Muscle of arm (tissue), 1 donor: ENCODE measurements at regions not wholly inside any gene's neighbourhood (a gene's known extent, or its start where the extent isn't known, plus 50 kb on each side); places are given as distances from the start of the nearest gene placed in this dataset.
"Not testable (repeated sequence)": the region's sequence is repeated elsewhere in the genome, so short reads cannot be mapped to it uniquely, and the experiment has no call there.

Experiments used
- DNase-seq: peaks from one replicate; pipeline ENCODE4 v3.0.0-alpha.2; 2013

DNA sequence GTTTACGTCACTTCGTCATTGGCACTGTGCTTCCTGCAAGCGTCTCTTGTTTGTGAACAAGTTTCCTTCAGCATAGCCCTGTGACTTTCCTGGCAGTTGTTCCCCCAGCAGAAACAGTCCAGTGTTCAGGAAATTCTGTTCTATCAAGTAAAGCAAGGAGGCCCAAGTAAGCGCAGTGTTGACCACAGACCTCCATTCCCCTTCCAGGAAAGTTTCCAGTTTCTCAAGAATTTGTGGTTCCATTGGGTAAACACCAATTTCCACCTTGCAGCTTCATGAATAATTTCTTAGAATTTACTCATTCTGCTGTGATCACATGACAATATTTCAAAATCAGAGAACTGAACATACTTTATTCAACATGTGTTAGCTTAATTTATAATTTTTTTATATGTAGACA, 88.5 kb upstream of the ETV3 start:
- no peak for DNase-seq

DNA sequence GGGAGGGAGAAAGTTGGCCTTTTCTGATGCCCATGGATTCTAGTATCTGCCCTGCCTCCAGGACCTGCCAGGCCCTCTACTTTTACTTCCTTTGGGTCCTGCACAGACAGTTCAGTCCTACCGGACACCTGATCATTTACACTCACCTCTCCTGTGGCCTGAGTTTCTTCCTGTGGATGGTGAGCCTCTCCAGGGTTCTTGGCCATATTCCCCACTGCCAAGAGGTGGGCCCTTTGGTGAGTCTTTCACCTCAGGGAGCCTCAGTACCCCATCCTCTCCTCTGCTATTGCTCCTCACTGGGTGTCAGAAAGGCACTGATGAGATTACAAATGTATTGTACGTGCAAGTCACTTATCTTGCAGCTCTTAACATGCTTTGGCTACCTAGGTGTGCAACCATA, 81.4 kb upstream of the ETV3 start:
- no peak for DNase-seq

DNA sequence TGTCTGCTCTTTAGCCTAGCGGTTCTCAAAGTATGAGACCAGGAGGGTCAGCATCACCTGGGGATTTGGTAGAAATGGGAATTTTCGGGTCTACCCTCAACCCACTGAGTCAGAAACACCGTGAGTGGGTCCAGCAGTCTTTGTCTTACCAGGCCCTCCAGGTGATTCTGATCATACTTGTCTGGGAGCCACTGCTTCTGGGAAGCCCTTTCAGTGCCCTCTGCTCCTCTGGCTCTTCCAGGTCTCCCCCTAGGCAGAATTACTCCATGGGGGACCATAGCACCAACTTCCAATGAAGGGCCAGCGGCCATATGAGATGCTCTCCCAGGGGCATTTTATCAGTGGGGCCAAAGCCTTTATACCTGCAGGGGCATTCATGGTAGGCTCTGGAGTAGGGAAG, 81.0 kb upstream of the ETV3 start:
- DNase-seq = no peak

DNA sequence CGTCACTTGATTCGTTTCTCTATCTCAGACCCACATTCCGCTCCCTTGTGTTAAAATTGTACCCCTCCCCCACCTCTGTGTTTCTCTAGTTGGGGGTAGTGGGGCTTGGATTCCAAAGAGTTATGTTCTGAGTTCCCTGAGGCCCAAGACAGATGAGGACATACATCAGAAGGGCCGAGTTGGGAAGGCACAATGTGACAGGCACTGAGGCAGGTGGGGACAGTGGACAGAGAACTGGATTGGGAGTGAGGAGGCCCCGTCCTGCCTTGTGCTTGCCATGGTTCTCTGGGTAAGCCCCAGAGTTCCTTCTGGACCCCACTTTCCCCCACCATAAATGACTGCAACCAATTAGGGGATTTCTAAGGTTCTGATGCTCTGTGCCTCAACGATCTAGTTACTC, 80.5 kb upstream of the ETV3 start:
- DNase-seq = no peak

DNA sequence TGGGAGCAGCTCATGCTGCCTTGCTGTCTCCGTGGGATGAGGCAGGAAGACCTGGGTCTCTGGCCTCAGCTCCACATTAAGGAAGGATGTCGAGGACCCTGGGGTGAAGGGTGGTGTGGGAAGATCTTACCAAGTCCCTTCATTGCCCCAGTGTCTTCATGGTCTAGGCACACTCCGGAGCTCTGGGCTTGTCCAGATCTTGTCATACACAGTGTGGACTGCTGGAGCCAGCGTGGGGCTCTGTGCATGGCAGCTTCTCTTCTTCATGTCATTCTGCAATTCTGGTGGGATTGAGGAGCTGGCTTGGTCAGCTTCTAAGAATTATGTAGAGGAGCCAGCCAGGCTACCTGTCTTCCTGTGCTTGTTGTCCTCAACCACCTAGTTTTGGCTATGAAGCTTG, 79.3 kb upstream of the ETV3 start:
- no peak for DNase-seq

DNA sequence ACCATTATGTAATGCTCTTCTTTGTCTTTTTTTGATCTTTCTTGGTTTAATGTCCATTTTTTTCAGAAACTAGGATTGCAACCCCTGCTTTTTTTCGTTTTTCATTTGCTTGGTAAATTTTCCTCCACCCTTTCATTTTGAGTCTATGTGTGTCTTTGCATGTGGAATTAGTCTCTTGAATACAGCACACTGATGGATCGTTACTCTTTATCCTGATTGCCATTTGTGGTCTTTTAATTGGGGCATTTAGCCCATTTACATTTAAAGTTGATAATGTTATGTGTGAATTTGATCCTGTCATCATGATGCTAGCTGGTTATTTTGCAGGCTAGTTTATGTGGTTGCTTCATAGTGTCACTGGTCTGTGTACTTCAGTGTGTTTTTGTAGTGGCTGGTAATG, 75.6 kb upstream of the ETV3 start:
- DNase-seq = no peak

DNA sequence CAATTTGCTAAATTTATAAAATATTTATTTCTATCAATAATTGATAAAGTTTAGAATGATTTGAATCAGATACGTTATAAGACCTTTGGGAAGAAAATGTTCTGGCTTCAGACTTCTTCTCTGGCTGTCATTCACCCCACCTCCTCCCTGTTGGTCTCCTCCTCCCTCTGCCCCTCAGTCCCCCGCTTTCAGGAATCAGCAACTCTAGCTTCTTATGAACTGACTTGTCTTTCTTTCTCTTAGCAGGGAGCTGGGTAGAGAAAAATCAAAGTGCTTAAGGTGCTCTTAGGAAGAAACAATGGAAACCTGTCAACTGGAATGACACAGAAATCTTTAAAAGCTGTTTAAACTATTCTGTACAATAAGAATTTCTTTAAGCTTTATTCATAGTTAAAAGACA, 71.3 kb upstream of the ETV3 start:
- DNase-seq = no peak

DNA sequence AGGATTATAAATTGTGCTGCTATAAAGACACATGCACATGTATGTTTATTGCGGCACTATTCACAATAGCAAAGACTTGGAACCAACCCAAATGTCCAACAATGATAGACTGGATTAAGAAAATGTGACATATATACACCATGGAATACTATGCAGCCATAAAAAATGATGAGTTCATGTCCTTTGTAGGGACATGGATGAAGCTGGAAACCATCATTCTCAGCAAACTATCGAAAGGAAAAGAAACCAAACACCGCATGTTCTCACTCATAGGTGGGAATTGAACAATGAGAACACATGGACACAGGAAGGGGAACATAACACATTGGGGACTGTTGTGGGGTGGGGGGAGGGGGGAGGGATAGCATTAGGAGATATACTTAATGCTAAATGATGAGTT, 67.8 kb upstream of the ETV3 start:
- not testable (repeated sequence) for DNase-seq

DNA sequence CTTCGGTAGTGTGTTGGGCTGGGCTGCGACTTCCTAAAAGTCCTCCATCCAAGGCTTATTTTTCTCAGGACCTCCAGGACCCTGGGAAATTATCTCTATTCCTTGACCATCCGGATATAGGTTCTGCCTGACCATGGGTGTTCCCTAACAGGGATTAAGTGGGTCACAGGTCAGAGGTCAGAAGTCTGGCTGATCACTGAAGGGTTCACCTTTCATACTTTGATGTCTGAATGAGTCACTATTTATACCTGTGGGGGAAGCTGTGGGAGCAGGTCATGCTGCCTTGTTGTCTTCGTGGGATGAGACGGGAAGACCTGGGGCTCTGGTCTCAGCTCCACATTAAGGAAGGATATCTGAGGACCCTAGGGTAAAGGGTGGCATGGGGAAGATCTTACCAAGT, 65.0 kb upstream of the ETV3 start:
- no peak for DNase-seq

DNA sequence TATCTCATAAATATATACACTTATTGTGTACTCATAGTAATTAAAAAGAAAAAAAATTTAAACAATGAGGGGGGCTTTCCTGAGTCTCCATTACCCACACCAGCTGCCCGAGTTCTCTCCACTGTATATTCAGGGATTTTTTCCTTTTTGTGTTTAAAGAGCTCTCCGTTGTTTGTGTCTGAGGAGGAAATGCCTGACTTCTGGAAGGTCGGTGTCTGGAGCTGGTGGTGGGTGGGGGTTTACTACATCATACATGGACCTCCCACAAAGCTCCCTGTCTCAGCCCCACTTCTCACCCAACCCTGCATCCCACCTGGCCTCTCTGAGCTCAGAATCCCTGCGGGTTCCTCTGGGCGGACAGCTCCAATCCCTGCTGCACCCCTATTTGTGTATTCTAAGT, 64.1 kb upstream of the ETV3 start:
- DNase-seq = no peak

DNA sequence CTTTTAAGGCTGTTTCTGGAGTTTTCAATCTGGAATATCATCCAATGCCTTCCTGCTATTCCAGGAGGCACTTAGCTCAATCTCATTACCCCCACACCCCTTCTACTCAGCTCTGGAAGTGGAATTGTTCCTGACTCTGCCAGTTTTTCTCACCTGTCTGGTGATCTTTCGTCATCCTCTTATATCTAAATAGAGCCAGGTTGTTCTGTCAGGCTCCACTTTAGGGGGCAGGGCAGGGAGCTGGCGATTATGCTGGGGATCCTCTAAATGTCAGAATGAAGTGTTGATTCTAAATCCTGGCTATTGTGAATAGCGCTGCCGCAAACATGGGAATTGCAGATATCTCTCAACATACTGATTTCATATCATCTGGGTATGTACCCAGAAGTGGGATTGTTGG, 63.6 kb upstream of the ETV3 start:
- DNase-seq = no peak

DNA sequence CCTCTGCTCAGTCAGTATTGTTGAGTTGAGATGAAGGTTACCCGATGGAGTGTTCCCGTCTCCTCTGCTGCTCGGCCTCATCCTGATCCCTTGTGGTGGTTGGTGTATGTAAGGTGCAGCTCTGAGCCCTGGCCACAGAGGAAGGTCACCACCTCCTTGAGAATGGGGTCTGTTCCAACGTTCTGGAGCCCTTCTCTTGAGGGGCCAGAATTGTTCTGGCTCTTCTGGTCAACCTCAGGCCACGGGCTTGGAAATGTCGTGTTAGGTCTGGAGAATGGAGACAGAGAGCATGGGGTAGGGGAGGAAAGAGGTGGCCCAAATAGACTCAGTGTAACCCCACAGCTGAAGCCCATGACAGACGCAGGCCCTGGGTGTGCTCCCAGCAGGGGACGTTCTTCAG, 62.3 kb upstream of the ETV3 start:
- no peak for DNase-seq

DNA sequence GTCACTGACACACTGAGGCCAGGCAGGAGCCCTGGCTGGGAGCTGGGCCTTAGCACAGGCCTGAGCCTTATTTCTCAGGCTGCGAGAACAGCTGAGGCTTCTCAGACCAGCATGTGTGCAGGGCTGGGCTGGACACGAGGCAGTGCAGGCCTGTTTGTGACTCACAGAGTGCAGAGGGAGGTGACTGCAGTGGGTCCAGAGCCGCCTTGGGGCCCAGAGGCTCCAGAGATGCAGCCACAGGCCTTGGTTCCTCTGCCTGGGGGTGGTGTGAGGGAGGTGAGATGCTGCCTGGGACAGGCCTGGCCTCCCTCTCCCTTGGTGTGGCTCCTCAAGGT, 61.2 kb upstream of the ETV3 start:
- no peak for DNase-seq

DNA sequence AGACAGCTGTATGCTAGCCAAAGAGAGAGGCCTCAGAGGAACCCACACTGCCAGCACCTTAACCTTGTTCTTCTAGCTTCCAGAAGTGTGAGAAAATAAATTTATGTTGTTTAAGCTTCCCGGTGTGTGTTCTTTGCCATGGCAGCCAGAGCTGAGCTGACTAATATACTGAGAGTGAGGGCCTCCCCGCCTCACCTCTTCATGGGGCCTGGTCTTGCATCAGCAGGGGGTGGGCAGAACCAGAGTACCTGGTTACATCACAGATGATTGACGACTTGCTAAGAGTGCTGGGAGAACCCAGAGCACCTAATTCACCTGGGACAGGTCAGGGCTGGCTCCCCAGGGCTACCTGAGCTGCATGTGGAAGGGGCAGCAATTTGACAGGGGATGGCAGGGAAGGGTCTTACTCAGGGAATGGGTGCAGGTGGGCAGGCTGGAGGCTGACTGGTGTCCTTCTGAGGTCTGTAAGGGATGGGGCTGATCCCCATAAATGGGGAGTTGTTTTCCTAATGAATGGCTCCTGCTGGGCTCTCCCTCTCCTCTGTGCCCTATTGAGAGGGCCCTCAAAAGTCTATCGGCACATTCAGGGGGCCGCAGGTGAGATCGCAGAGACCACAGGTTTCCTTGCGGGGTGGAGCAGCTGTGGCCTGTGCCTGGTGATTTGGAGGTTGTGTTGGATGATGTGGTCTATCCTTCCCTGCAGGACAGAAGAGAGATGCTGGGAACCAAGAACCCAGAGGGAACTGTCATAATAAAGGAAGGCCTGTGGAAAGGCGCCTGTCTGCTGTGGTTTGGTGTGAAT, 60.6 kb upstream of the ETV3 start:
- DNase-seq = no peak

DNA sequence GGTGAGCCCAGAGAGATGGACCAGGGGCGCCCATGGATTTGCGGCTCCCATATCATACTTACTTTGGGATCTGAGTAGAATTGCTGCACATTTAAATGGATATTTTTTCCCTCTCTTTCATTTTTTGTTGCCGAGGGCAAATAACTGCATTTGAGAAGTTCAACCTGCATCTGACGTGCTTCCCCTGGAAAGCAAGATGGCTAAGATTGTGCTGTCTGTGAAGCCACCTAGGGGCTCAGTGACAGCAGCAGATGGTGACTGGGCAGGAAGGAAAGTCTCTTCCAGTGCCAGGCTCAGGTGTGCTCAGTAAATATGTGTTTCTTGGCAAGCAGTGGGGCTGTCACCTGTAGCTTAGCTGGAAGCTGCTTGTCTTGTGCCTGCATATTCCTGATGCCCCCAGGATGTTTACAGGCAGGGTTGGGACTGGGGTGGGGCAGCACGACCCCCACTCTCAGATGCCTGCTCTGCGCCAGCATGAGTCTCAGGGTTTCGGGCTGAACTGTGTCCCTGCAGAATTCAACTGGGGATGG, 59.8 kb upstream of the ETV3 start:
- no peak for DNase-seq

DNA sequence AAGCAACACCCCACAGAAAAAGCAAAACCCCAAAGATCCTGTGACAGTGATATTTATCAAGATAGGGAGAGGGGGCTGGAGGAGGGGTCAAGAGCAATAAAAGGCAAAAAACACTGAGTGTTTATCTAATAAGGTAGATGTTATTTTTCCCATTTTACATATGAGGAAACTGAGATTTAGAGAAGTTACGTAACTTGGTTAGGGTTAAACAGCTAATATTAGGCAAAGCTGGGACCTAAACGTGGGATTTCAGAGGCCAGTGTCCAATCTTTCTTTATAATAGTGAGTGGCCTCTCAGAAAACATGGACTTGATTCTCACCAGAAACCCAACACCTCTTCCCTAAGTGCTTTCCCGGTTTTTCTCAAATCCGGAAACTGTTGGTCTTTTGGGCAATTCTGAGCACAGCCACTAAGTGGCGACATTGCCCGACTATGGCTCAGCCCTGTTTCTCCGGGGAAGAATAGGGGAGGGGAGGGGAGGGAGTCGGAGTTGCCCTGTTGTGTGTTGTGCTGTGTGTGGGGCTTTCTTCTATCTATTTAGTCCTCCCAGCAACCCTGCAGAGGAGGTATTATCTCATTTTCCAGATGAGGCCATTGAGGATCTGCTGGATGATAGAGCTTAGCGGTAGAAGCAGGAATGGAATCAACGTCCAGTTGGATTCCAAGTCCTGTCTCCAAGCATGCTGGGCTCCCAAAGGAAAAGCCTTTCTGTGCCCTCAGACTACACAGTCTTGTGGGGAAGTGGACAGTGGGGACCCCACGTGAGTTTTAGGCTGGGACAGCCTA, 58.7 kb upstream of the ETV3 start:
- DNase-seq = not testable (repeated sequence)

DNA sequence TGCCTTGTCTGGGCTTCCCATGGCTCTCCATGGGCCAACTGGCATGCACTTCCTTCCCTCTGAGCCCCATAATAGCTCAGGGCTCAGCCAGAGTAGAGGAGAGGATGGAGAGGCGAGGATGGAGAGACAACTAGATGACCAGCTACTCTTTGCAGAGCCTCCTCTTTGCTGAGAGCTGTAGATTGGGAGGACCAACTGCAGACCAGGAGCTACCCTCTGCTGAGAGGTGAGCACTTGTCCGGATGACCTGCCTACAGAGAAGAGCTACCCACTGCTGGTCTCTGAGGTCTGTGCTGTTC, 58.0 kb upstream of the ETV3 start:
- no peak for DNase-seq

DNA sequence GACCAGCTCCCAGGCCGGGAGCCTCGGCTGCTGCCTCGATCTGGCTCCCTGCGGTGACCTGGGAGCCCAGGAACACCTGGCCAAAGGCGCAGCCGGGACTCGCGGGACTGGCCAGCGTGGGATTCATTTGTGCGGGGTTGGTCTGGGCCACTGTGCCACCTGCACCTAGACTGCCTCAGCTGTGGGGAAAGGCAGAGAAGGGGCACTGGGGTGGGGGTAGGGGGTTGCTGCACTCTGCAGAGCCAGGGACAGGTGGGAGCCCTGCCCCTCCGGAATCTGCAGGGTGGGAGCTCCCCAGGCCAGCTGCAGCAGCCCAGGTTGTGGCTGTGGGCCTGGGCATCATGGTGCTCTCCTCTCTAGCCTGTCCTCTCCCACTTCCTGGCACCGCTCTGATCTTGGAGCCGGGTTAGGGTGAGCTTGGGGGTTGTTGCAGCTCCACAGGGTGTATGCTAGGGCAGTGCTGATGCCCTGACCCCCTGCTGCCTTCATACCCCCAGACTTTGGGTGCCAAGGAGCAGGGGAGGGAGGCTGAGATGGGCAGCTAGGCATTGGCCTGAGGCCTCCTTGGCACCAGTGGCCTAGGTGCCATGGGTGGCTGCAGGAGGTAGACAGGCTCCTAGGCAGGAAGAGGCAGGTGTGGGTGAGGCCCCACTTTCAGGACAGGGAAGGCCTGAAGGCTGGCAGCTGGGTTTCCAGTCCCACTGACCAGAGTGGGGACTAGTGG, 57.5 kb upstream of the ETV3 start:
- DNase-seq = no peak

DNA sequence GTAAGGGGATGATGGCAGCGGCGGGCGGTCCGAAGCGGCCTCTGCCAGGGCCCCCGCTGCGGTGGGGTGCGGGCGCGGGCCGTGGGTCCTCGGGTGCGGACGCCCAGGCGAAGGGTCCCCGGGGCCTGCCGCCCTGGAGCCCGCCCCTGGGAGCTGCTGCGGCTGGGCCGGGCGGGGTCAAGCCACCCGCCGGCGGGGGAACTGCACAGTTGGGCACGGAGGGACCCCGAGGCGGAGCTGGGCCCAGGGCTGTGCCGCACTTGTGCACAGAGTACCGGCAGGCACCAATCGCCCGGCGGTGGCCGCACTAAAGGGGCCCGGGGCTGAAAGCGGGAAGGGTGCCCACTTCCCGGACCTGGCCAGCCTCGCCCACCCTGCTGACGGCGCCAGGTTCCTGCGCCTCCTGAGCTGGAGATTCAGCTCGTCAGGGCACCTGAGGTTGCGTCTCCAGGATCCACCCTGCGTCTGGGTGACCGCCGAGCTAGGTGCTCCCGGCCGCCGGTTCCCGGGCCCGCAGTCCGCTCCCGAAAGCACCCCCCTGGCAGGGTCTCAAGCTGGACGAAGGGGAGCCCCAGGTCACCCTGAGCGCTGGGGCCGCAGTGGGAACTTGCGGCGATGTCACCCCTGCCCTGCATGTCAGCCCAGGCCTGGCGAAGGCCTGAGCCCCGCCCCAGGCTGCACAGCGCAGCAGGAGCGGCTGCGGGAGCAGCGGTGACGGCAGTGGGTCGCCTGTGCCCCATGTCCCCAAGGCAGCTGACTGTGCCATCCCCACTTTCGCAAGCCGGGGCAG, 56.7 kb upstream of the ETV3 start:
- DNase-seq = no peak

DNA sequence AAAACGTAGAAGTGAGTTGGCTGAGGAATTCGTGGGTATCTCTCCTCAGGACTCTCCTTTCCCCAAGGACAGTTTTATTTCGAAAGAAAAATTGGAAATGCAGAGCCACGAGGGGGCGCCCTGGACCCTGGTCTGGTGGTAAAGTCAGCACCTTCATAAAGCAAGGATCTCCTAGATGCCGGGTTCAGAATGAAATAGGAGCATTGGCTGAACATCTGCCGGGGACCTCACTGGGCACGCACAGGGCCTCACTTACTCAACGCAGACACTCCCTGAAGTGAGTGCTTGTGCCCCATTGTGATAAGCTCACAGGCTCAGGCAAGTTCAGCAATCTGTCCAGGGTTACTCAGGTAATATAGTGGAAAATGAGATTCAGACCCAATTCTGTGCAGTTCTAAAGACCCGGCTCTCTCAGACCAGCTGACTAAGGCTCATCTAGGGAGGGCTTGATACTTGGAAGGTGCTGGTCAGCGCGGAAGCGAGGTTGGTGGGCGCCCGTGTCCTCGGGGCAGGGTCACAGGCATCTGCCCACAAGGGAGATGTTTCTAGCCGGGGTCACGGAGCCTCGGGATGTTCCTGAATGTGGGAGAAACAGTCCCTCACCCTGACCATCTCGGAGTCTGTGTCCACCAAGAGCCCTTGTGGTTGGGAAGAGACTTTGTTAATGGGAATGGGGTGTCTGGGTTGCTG, 55.7 kb upstream of the ETV3 start:
- peak; percentile 21 for DNase-seq

DNA sequence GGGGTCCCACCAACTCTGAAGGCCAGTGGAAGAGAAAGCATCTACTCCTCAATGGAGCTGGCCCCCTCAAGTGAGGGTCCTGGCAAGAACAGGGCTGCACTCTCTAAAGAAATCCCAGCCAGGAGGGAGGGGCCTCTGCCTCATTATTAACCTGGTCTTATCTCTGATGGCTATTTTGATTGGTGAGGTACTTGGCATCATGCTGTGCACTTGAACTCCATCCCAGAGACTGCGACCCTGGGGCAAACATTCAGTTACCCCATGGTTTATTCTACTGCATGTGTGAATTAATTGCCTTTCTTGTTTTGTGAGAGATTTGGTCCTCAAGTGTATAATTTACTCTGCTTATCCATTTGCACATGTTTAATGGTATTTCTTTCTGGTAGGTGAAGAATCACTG, 55.0 kb upstream of the ETV3 start:
- no peak for DNase-seq
